ENCODE measurements at regions not wholly inside any gene's neighbourhood (a gene's known extent, or its start where the extent isn't known, plus 50 kb on each side); places are given as distances from the start of the nearest gene placed in this dataset.
A peak's percentile ranks its signal among the peaks of the same experiment; 100 is the strongest.

DNA sequence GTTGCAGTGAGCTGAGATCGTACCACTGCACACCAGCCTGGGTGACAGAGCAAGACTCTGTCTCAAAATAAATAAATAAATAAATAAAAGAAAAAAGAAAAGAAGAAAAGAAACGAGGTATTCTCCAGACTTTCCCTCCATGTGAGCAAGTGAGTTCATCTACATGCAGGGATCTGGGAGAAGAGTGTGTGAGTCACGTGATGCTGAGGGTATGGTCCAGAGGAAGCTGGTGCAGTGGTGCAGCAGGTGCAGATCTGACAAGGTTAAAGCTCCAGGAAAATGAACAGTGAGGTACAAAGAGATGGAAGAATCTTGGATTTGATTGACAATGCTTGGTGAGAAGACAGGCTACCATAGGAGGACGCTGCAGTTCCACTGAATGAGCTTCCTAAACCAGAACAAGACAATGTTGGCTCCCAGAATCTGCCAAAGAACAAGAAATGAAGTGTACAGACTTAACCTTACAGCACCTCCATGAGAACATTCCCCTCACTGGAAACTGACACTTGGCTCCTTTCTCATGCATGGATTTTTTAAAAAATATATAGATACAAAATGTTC lies 79.5 kb upstream of the BTBD3 start:
- Histone ChIP-seq H3K23me2 (ENCODE audit: low read depth, low read length) (no peaks in the 10 kb centered on the region; the same call in 1 of the 2 replicates), H2BK120ac (replicated peaks; ENCODE audit: low read depth, low read length) (no peak overlapping the region), H3K4me2 (ENCODE audit: insufficient read depth in 1 of 2, low read depth in 2 of 2, low read length in 2 of 2) (no peak overlapping the region), H3K9ac (replicated peaks in 1 of 4; ENCODE audit: extremely low read depth in 1 of 4, low read depth in 3 of 4, low read length in 3 of 4) (no peak overlapping the region), H3K23ac (ENCODE audit: insufficient read length) (no peak overlapping the region), H3K27me3 (replicated peaks in 1 of 4; ENCODE audit: control insufficient read depth in 3 of 4, extremely low read depth in 1 of 4, insufficient read depth in 3 of 4, low read length in 3 of 4) (no peaks in the 10 kb centered on the region), H3K56ac (replicated peaks; ENCODE audit: insufficient read length, low read depth, low read length) (no peak overlapping the region), H2BK15ac (ENCODE audit: low read length) (no peak overlapping the region), H2AFZ (ENCODE audit: low read length) (no peak overlapping the region; the same call in 1 of the 2 replicates), H4K91ac (replicated peaks; ENCODE audit: insufficient read length, low read length) (no peak overlapping the region), H3K4me1 (replicated peaks in 1 of 4; ENCODE audit: control insufficient read depth in 3 of 4, insufficient read depth in 4 of 4, low read length in 3 of 4) (no peaks in the 10 kb centered on the region), H4K8ac (ENCODE audit: extremely low read depth, insufficient read depth, low read length) (no peak overlapping the region), H2BK20ac (ENCODE audit: low read length) (no peak overlapping the region), H3K14ac (ENCODE audit: insufficient read length) (no peak overlapping the region), H3K4ac (replicated peaks; ENCODE audit: insufficient read length, low read depth, low read length) (no peak overlapping the region), H3K4me3 (ENCODE audit: extremely low read depth in 1 of 4, insufficient read depth in 2 of 4, low read depth in 3 of 4, low read length in 4 of 4) (no peak overlapping the region), H2BK5ac (ENCODE audit: low read depth, low read length) (no peak overlapping the region), H4K5ac (ENCODE audit: insufficient read length, low read depth, low read length) (no peak overlapping the region), H3K79me2 (ENCODE audit: control insufficient read depth in 1 of 2, insufficient read depth in 2 of 2, low read length in 2 of 2) (no peaks in the 10 kb centered on the region), H4K20me1 (replicated peaks in 1 of 2; ENCODE audit: control insufficient read depth in 1 of 2, insufficient read depth in 2 of 2, low read length in 2 of 2) (no peaks in the 10 kb centered on the region), H3K27ac (ENCODE audit: low read depth, low read length) (no peak overlapping the region), H3K79me1 (ENCODE audit: low read depth, low read length) (no peaks in the 10 kb centered on the region), H2AK5ac (ENCODE audit: low read depth, low read length) (no peak overlapping the region), H3K9me3 (ENCODE audit: insufficient read depth in 2 of 2, low read depth in 1 of 2, low read length in 1 of 2) (no peaks in the 10 kb centered on the region), H2BK12ac (ENCODE audit: low read depth, low read length) (no peak overlapping the region), H3K36me3 (ENCODE audit: control insufficient read depth in 2 of 4, insufficient read depth in 4 of 4, low read length in 3 of 4) (no peaks in the 10 kb centered on the region), H3K18ac (ENCODE audit: extremely low read depth, low read length) (no peak overlapping the region)
- DNase-seq (ENCODE audit: low read depth in 1 of 2, low spot score in 2 of 2) (no peak), FAIRE-seq (no peak)
- 89% methylated on average over 4 of the region's 4 CpGs; no CpG with 5 or more reads in 1 of the 2 experiments for WGBS, 2 experiments (ENCODE audit: extremely low coverage in 1 of 2, insufficient coverage in 1 of 2, insufficient read length in 1 of 2, insufficient replicate concordance in 2 of 2, low coverage in 1 of 2, low lambda C conversion rate in 2 of 2, missing lambda C conversion rate in 1 of 2)
- ChIA-PET POLR2A (ENCODE audit: partially characterized antibody) (no interaction called here), CTCF (ENCODE audit: partially characterized antibody) (interaction anchor here (0.6 to 1.2 kb wide), 2 partner anchors 27 to 1455 kb away, joined by 3 read pairs; no protein-coding TSS in a partner anchor)
- TF ChIP-seq CTCF (IDR thresholded peaks at IDR 0.05; ENCODE audit: control extremely low read depth in 1 of 3, insufficient read depth in 1 of 3, low read depth in 1 of 3, low read length in 3 of 3), result peak in 1 of 3 experiments; percentile 15; a peak in 1 of 4 replicates
- TF ChIP-seq RAD21 (IDR thresholded peaks at IDR 0.05 in 1 of 2, conservative IDR thresholded peaks at IDR 0.05 in 1 of 2; ENCODE audit: low read depth in 2 of 2, low read length in 2 of 2), result peak; percentile 41 to 51
- TF ChIP-seq POLR2AphosphoS5 (IDR thresholded peaks at IDR 0.05; ENCODE audit: low read depth, low read length), result no peak

All from H1 (cell line).